ENCODE measurements at regions not wholly inside any gene's neighbourhood (a gene's known extent, or its start where the extent isn't known, plus 50 kb on each side); places are given as distances from the start of the nearest gene placed in this dataset.

DNA sequence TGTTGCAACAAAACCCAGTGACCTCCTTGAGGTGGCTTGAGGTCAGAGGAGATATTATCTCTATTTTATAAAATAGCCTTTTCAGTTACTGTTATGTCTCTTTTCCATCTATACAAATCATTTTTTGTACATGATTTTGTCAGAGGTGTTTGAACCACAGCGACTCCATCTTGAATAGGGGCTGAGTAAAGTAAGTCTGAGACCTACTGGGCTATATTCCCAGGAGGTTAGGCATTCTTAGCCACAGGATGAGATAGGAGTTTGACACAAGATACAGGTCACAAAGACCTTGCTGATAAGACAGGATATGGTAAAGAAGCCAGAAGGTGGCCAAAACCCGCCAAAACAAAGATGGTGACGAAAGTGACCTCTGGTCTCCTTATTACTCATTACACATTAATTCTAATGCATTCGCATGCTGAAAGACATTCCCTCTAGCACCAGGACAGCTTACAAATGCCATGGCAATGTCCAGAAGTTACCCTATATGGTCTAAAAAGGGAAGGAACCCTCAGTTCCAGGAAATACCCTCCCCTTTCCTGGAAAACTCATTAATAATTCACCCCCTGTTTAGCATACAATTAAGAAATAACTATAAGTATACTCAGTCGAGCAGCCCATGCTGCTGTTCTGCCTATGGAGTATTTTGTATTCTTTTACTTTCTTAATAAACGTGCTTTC lies 283.9 kb upstream of the ISL1 start:
- TF ChIP-seq LEF1 (IDR thresholded peaks at IDR 0.05; ENCODE audit: borderline replicate concordance) (no peak), FOXA1 (IDR thresholded peaks at IDR 0.05) (no peak), SUZ12 (IDR thresholded peaks at IDR 0.05) (no peak), L3MBTL2 (conservative IDR thresholded peaks at IDR 0.05) (no peak), TARDBP (IDR thresholded peaks at IDR 0.05) (no peak), ARNT (IDR thresholded peaks at IDR 0.05) (no peak), FOXK2 (IDR thresholded peaks at IDR 0.05) (no peak), ZNF384 (IDR thresholded peaks at IDR 0.05) (no peak)
- TF ChIP-seq, protein P1, sequence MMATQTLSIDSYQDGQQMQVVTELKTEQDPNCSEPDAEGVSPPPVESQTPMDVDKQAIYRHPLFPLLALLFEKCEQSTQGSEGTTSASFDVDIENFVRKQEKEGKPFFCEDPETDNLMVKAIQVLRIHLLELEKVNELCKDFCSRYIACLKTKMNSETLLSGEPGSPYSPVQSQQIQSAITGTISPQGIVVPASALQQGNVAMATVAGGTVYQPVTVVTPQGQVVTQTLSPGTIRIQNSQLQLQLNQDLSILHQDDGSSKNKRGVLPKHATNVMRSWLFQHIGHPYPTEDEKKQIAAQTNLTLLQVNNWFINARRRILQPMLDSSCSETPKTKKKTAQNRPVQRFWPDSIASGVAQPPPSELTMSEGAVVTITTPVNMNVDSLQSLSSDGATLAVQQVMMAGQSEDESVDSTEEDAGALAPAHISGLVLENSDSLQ (IDR thresholded peaks at IDR 0.05) = no peak
- CTCF ChIA-PET = no interaction called here

DNA sequence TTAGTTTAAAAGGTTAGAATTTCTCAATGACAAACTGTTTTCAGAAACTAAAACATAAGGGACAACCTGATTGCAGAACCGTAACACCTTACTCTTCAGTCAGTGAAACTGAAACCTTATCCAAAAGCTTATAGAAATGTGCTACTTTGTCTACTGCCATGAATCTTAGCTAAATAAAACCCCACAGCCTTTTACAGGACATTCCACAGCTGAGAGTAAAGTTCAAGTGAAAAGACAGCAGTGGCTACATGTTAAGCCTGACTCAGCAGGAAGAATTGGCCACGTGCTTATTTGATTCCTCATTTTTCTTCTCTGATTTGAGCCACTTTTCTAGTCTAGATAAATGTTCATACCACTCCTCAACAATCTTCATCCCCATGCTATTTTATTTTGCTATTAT lies 278.7 kb upstream of the ISL1 start:
- TF ChIP-seq ZNF384 (IDR thresholded peaks at IDR 0.05) (no peak), FOXM1 (IDR thresholded peaks at IDR 0.05; ENCODE audit: borderline replicate concordance) (no peak), SP1 (IDR thresholded peaks at IDR 0.05) (no peak), TARDBP (IDR thresholded peaks at IDR 0.05) (no peak), CTBP1 (IDR thresholded peaks at IDR 0.05; ENCODE audit: borderline replicate concordance) (no peak), HDGF (IDR thresholded peaks at IDR 0.05; ENCODE audit: borderline replicate concordance) (no peak), SUZ12 (IDR thresholded peaks at IDR 0.05) (no peak), L3MBTL2 (conservative IDR thresholded peaks at IDR 0.05) (no peak), FOXA1 (IDR thresholded peaks at IDR 0.05) (no peak), ELF4 (IDR thresholded peaks at IDR 0.05) (no peak), BHLHE40 (IDR thresholded peaks at IDR 0.05; ENCODE audit: borderline replicate concordance) (no peak), FOXK2 (IDR thresholded peaks at IDR 0.05) (no peak), LEF1 (IDR thresholded peaks at IDR 0.05; ENCODE audit: borderline replicate concordance) (no peak), ARNT (IDR thresholded peaks at IDR 0.05) (no peak), NFRKB (IDR thresholded peaks at IDR 0.05) (no peak)
- TF ChIP-seq, protein P1 (IDR thresholded peaks at IDR 0.05) = no peak
- no peak for DNase-seq (ENCODE audit: extremely low spot score)
- CTCF ChIA-PET = no interaction called here
- POLR2A ChIA-PET = no interaction called here

More for the DNA sequence above, 283.9 kb upstream of the ISL1 start:
- no peak for DNase-seq (ENCODE audit: extremely low spot score)
- POLR2A ChIA-PET = no interaction called here

DNA sequence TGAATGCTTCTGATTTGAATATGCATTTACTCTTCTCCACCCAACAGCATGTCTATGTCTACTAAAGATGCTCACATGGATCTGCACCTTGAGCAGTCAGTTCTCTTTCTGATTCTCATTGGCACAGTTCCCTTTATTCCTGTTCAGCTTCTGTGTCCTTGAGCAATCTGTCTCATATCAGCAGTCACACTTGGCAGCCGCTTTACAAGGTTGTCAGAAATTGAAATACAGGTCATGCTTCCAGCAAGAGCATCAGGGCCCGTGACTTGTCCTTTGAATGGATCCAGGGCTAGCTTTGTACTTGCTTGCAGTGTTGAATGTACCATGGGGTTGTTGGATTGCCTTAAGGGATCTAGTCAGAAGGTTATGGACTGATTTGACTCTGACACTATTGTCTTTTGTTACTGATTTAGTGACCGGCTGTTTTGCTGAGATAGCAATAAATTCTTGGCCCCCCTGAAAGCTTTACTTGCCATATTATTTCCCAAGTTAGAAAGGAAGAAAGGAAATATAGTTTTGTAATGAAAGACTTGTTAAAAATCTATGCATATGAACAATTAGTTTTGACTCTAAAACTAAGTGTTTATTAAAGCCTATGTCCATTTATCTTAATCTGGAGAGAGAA lies 273.4 kb upstream of the ISL1 start:
- no peak for DNase-seq (ENCODE audit: extremely low spot score)
- POLR2A ChIA-PET = no interaction called here
- CTCF ChIA-PET = no interaction called here
- no peak for TF ChIP-seq HDGF (IDR thresholded peaks at IDR 0.05; ENCODE audit: borderline replicate concordance)
- no peak for TF ChIP-seq NFRKB (IDR thresholded peaks at IDR 0.05)
- TF ChIP-seq, protein P1 (IDR thresholded peaks at IDR 0.05) = no peak

DNA sequence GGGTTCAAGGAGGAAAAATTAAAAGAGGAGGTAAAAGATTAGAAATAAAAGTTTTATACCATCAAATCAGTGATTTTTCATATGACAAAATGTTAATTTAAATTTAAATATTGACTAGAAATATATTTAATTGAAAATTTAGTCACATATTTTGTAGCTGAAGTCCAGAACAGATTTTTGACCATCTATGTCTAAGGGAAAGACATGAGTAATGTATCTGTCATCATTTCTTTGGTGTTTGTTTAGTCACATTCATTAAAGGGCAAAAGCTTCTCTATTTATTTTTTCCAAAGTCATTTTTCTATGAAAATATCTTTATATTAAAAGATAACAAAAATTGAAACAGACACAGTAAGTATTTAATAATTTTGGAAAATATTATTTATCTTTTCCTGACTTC lies 252.0 kb upstream of the ISL1 start:
- ChIA-PET POLR2A (no interaction called here), CTCF (no interaction called here)
- no peak for DNase-seq (ENCODE audit: extremely low spot score)
- TF ChIP-seq ARNT (IDR thresholded peaks at IDR 0.05) = no peak
- TF ChIP-seq TARDBP (IDR thresholded peaks at IDR 0.05) = no peak
- no peak for TF ChIP-seq ZNF384 (IDR thresholded peaks at IDR 0.05)
- TF ChIP-seq LEF1 (IDR thresholded peaks at IDR 0.05; ENCODE audit: borderline replicate concordance) = no peak
- TF ChIP-seq CTBP1 (IDR thresholded peaks at IDR 0.05; ENCODE audit: borderline replicate concordance) = no peak
- TF ChIP-seq SUZ12 (IDR thresholded peaks at IDR 0.05) = no peak
- TF ChIP-seq FOXM1 (IDR thresholded peaks at IDR 0.05; ENCODE audit: borderline replicate concordance) = no peak
- no peak for TF ChIP-seq HDGF (IDR thresholded peaks at IDR 0.05; ENCODE audit: borderline replicate concordance)
- no peak for TF ChIP-seq FOXA1 (IDR thresholded peaks at IDR 0.05)
- TF ChIP-seq ELF4 (IDR thresholded peaks at IDR 0.05) = no peak
- no peak for TF ChIP-seq BHLHE40 (IDR thresholded peaks at IDR 0.05; ENCODE audit: borderline replicate concordance)

DNA sequence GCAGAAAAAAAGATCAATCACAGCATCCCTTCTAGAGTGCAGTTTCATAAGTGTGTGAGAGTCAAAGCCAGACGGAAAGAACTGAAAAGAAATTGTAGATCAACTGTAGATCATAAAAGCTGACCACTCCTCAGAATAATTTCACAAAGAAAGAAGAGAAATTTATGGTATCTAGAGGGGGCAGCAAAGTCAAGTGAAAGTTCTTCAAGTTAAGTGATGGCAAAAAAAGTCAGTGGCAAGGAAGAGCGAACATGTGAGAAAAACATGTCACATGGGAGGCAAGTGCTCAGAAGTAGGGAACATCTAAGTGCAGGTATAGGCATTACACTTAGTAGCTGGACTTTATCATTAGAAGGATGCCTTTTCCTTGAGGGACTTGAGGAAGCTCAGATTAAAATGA lies 245.1 kb upstream of the ISL1 start:
- TF ChIP-seq L3MBTL2 (conservative IDR thresholded peaks at IDR 0.05) (no peak), ARNT (IDR thresholded peaks at IDR 0.05) (no peak), SUZ12 (IDR thresholded peaks at IDR 0.05) (no peak), FOXM1 (IDR thresholded peaks at IDR 0.05; ENCODE audit: borderline replicate concordance) (no peak), TARDBP (IDR thresholded peaks at IDR 0.05) (no peak), SP1 (IDR thresholded peaks at IDR 0.05) (no peak), ELF4 (IDR thresholded peaks at IDR 0.05) (no peak), LEF1 (IDR thresholded peaks at IDR 0.05; ENCODE audit: borderline replicate concordance) (no peak), CTBP1 (IDR thresholded peaks at IDR 0.05; ENCODE audit: borderline replicate concordance) (no peak), HDGF (IDR thresholded peaks at IDR 0.05; ENCODE audit: borderline replicate concordance) (no peak), FOXA1 (IDR thresholded peaks at IDR 0.05) (no peak), BHLHE40 (IDR thresholded peaks at IDR 0.05; ENCODE audit: borderline replicate concordance) (no peak), FOXK2 (IDR thresholded peaks at IDR 0.05) (no peak), NFRKB (IDR thresholded peaks at IDR 0.05) (no peak), ZNF384 (IDR thresholded peaks at IDR 0.05) (no peak)
- TF ChIP-seq, protein P1 (IDR thresholded peaks at IDR 0.05) = no peak
- ChIA-PET CTCF (no interaction called here), POLR2A (no interaction called here)
- no peak for DNase-seq (ENCODE audit: extremely low spot score)
